ENCODE measurements at regions not wholly inside any gene's neighbourhood (a gene's known extent, or its start where the extent isn't known, plus 50 kb on each side); places are given as distances from the start of the nearest gene placed in this dataset.

- no peak for DNase-seq
These were observed 146.0 kb downstream of the VAPA start for GRCh38 chr18:10059610-10060468.

GRCh38 chr18:10060469-10060782, 146.6 kb downstream of the VAPA start:
- DNase-seq = no peak

GRCh38 chr18:10060841-10061240, 147.0 kb downstream of the VAPA start:
- no peak for DNase-seq

GRCh38 chr18:10061566-10062140, 147.8 kb downstream of the VAPA start:
- DNase-seq = no peak

- no peak for DNase-seq
These were observed 148.8 kb downstream of the VAPA start for GRCh38 chr18:10062302-10063300.

GRCh38 chr18:10063489-10063888, 149.7 kb downstream of the VAPA start:
- DNase-seq = no peak

- no peak for DNase-seq
These were observed 150.5 kb downstream of the VAPA start for GRCh38 chr18:10064267-10064666.

GRCh38 chr18:10065296-10065695, 151.5 kb downstream of the VAPA start:
- no peak for DNase-seq

- DNase-seq = no peak
These were observed 154.1 kb downstream of the VAPA start for GRCh38 chr18:10067670-10068659.

GRCh38 chr18:10068766-10069567, 155.2 kb downstream of the VAPA start:
- no peak for DNase-seq

GRCh38 chr18:10070561-10071000, 156.8 kb downstream of the VAPA start:
- no peak for DNase-seq

GRCh38 chr18:10072671-10073175, 158.9 kb downstream of the VAPA start:
- DNase-seq = no peak

GRCh38 chr18:10074110-10074509, 160.3 kb downstream of the VAPA start:
- no peak for DNase-seq

GRCh38 chr18:10074728-10075127, 160.9 kb downstream of the VAPA start:
- DNase-seq = no peak

GRCh38 chr18:10076502-10077030, 162.8 kb downstream of the VAPA start:
- no peak for DNase-seq

- DNase-seq = no peak
These were observed 164.2 kb downstream of the VAPA start for GRCh38 chr18:10077986-10078385.

- no peak for DNase-seq
These were observed 166.6 kb downstream of the VAPA start for GRCh38 chr18:10080372-10080771.

- no peak for DNase-seq
These were observed 167.7 kb downstream of the VAPA start for GRCh38 chr18:10081492-10081891.

- DNase-seq = no peak
These were observed 171.6 kb downstream of the VAPA start for GRCh38 chr18:10085416-10085815.

GRCh38 chr18:10085876-10086275, 172.1 kb downstream of the VAPA start:
- DNase-seq = no peak
